Stimulated activated CD8-positive, alpha-beta memory T cell treated with anti-CD3 and anti-CD28 coated beads, Interleukin-4, amount 100 ng/mL, for 1 hour (primary cell): ENCODE measurements at regions not wholly inside any gene's neighbourhood (a gene's known extent, or its start where the extent isn't known, plus 50 kb on each side); places are given as distances from the start of the nearest gene placed in this dataset.
"Not testable (repeated sequence)": the region's sequence is repeated elsewhere in the genome, so short reads cannot be mapped to it uniquely, and the experiment has no call there.

Source experiments
- DNase-seq, 2 donors: peaks; one replicate each; pipeline ENCODE4 v3.0.0-alpha.2; 2020; ENCODE audit warnings: low read depth in 2 of 2, low spot score in 1 of 2

DNA sequence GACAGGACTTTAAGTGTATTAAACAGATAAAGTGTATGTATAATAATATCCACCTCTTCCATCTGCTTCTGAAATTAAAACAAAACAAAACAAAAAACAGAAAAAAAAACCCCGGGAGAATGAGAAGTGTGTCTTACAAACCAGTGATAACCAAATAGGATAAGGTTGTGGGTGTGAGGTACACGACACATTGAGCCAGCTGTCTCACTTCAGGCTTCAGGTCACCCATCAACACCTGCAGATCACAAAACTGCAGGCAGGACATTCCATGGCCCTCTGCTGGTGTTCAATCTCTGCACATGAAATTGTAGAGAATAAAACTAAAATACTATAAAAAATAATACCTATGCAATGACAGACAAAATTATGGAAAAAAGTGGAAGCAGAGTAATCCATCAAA, 339.9 kb downstream of the SFMBT2 start:
- no peak for DNase-seq

GRCh38 chr10:7069706-7070105, 341.1 kb downstream of the SFMBT2 start:
- no peak for DNase-seq

DNA sequence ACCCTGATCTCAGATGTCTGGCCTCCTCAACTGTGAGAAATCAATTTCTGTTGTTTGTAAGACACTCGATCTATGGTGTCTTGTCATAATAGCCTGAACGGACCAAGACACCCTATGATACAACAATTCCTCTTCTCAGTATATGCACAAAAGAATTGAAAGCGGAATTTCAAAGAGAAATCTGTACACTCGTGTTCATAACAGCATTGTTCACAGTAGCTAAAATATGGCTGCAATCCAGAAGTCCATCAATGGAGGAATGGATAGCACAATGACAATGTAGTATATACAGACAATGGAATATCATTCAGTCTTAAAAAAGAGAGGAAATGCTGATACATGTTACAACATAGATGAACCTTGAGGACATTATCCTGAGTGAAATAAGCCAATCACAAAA, 354.6 kb downstream of the SFMBT2 start:
- DNase-seq = no peak

DNA sequence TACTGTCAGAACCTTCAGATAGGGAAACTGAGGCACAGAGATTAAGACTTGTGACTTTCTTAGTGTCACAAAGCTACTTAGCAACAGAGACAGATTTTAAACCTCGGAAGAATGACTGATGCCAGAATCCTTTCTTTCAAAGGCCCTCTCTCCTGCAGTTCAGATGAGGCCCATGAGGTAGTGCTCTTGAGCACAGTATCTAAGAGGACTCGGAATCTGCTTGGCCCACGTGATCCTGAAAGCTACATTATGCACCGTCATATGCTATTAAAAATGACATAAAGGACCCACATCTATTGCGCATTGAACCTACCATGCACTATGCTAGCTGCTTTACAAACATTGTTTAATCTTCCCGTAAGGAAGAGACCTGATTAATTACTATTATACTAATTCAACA, 355.9 kb downstream of the SFMBT2 start:
- no peak for DNase-seq

DNA sequence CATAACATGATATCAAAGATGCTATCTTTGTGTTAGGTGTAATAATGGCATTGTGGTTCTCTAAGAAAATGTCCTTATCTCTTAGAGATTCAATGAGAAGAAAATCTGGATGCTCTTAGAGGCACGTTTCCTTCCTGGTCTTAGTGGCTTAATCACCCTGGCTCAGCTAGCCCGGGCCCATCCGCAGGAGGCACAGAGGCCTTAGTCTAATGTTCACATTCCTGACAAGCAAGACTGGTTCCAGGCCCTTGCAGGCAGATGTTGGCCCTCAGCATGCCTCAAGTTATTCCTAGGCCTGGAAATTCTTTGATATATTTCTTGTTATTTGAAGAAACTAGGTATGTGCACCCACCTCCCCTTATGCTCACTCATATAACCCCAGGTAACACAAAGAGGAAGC, 357.6 kb downstream of the SFMBT2 start:
- no peak for DNase-seq

GRCh38 chr10:7050024-7050423, 360.8 kb downstream of the SFMBT2 start:
- not testable (repeated sequence) for DNase-seq

DNA sequence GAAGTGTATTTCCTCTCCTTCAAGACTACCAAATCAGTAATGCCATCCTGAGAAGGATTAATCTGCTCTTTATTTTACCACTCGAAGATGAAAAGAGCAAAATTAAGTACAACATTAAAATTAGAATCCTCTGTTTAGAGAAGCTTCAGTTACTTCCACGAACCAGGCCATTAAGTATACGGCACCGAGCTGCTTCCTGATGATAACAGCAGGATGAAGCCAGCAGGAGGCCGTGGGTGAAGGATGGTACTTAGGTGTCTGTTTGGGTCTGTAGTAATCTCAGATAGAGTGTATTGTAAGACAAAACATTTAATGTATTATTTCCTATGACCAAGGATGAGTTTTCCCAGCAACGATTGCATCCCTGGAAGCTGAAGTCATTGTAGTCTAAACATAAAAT, 362.8 kb downstream of the SFMBT2 start:
- no peak for DNase-seq

GRCh38 chr10:7046615-7047014, 364.2 kb downstream of the SFMBT2 start:
- DNase-seq = no peak

- no peak for DNase-seq
Observed at GRCh38 chr10:7045891-7046599, 364.8 kb downstream of the SFMBT2 start.

DNA sequence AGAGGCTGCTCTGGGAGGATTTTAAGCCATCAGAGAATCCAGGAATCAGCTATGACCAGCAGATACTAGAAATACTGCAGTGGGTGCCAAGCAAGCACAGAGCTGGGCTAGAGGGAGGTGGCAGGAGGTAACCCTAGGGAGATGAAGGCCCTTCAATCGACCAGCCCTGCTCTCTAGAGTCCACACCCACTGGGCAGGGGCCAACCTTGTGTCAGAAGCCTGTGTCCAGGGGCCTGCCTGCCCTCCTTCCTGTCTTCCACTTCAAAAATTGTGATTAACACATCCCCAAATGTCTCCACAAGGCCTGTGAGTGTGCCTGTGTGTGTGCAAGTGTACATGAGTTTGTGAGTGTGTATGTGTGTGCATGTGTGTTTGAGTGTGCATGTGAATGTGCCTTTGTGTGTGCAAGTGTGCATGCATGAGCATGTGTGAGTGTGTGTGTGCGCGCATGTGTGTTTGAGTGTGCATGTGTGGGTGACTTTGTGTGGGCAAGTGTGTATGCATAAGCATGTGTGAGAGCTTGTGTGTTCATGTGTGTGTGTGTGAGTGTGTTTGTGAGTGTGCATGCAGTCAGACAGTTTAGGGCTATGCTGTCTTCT, 367.7 kb downstream of the SFMBT2 start:
- no peak for DNase-seq

DNA sequence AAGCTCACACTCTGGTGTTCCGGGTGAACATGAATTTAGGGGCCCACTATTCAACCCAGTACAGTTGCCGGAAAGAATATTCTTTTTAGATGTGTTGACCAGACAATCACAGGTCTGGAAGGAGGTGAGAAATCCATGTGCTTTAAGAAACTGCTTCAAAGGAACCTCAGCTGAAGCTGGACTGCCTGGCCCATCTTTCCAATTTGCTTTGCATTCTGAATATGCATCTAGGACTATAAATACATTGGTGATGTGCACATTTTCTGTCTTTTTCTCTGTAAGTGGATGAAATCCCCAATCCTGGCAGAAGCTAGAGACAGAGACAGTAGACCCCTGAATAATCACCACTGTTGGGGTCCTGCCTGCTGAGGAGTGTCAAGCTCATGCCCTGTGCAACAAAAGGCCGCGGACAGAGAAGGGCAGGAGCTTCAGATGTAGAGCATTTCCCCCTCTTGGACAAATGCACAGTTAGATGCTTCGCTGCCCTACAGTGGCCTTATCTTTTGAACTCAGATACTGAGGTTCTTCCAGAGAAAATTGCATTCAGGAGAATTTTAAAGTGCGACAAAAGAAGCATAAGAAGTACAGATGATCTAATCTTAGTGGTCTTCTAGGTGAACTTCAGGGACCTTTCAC, 368.3 kb downstream of the SFMBT2 start:
- DNase-seq = no peak

GRCh38 chr10:7042000-7042399, 368.8 kb downstream of the SFMBT2 start:
- no peak for DNase-seq

GRCh38 chr10:7040681-7041080, 370.2 kb downstream of the SFMBT2 start:
- DNase-seq = no peak

DNA sequence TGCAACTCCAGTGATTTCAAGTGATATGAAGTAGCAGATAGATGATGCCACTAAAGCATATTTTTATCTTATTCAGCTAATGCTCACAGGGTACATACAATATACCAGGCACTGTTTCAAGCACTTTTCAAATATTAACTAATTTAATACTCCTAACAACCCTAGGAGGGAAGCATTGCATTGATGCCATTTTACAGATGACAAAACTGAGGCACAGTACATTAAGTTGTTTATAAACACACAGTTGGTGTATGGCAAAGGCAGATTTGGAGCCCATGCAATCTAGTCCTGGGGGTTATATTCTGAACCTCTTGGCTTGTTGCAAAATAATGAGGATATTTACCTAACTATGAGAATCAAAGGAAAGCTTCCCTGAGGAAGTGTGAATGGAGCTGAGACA, 371.0 kb downstream of the SFMBT2 start:
- no peak for DNase-seq

DNA sequence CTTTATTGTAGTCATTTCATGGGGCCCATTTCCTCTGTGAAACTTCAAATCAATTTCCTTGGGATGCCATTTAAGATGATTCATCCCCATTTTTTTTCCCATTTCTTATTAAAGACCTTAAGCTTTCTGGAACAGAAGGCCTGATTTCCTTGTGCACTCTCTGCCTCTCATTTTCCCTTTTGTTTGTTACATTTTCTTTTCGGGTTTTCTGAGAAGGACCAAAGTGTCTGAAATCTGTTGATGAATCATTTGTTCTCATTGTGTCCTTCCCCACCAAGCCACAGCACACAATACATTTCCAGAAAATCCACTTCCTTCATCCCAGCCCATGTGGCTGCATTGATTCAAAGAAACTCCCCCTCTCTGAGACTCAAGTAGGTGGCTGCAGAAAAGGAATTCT, 372.4 kb downstream of the SFMBT2 start:
- DNase-seq = no peak

- not testable (repeated sequence) for DNase-seq
Observed at GRCh38 chr10:7037434-7037833, 373.4 kb downstream of the SFMBT2 start.

- DNase-seq = no peak
Observed at GRCh38 chr10:7036951-7037350, 373.9 kb downstream of the SFMBT2 start.

DNA sequence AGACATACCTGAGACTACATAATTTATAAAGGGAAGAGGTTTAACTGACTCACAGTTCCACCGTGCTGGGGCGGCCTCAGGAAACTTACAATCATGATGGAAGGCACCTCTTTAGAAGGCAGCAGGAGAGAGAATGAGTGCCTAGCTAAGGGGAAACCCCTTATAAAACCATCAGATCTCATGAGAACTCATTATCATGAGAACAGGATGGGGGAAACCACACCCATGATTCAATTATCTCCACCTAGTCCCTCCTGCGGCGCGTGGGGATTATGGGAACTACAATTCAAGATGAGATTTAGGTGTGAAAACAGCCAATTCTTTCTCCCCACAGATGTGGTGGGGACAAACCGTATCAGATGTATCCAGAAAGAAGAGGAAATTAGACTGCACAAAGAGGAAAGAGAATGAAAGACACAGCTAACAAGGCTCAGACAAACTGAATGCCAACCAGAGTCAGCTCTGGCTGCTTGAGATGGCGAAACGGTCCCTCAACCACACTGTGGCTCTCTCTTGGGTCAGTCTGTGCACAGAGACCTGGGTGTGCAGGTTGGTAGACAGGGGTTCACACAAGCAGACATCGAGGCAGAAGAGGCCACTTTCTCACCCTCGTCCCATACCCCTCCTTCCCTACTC, 375.6 kb downstream of the SFMBT2 start:
- no peak for DNase-seq

GRCh38 chr10:7033031-7033430, 377.8 kb downstream of the SFMBT2 start:
- no peak for DNase-seq

- DNase-seq = no peak
Observed at GRCh38 chr10:7030134-7030855, 380.5 kb downstream of the SFMBT2 start.

- DNase-seq = no peak
Observed at GRCh38 chr10:7029672-7030071, 381.2 kb downstream of the SFMBT2 start.

DNA sequence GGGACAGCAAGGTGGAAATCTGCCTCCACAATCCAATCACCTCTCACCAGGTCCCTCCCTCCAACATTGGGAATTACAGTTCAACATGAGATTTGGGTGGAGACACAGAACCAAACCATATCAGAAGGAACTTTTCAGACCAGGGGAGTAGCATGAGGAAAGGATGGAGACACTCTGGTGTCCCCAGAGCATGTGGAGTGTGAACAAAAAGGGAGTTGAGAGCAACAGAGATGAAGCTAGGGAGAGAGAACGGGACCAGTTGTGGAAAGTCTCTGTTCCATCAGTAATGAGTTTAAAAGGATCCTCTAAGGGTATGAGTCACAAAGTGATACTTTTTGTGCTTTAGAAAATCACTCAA, 382.0 kb downstream of the SFMBT2 start:
- no peak for DNase-seq
